GM12892 (cell line): ENCODE measurements at regions not wholly inside any gene's neighbourhood (a gene's known extent, or its start where the extent isn't known, plus 50 kb on each side); places are given as distances from the start of the nearest gene placed in this dataset.

Experiments used
- POLR2A ChIP-seq: IDR thresholded peaks from 2 replicates; pipeline ENCODE4 v1.6.1; 2011; ENCODE audit warnings: low read depth, low read length, control low read depth
- POLR2AphosphoS5 ChIP-seq: IDR thresholded peaks from 2 replicates; pipeline ENCODE4 v1.6.1; 2011; ENCODE audit warnings: low read depth, low read length, control low read depth
- TAF1 ChIP-seq: IDR thresholded peaks from 2 replicates; pipeline ENCODE4 v1.6.1; 2011; ENCODE audit warnings: low read depth, mild to moderate bottlenecking, control low read depth, low read length, borderline replicate concordance

GRCh38 chr9:17075758-17076485 is 58.9 kb upstream of the CNTLN start:
- no peak for TF ChIP-seq POLR2A
- no peak for TF ChIP-seq POLR2AphosphoS5
- no peak for TF ChIP-seq TAF1
